BJ (cell line): ENCODE measurements at regions not wholly inside any gene's neighbourhood (a gene's known extent, or its start where the extent isn't known, plus 50 kb on each side); places are given as distances from the start of the nearest gene placed in this dataset.

Experiments used
- CTCF ChIA-PET: fragments of 350-600 bp; formaldehyde crosslinking; extraction: SDS; loops from one replicate; lab custom pipeline; 2021; ENCODE audit warnings: antibody characterized with exemption, inconsistent platforms; lab: Yijun Ruan, JAX
- POLR2A ChIA-PET: fragments of 300-600 bp; sonication (Branson Sonifier 250); formaldehyde crosslinking; extraction: SDS; loops from one replicate; lab custom pipeline; 2021; ENCODE audit warnings: antibody characterized with exemption; lab: Charles Lee
- DNase-seq: peaks from one replicate; pipeline ENCODE4 v3.0.0-alpha.2; 2011; ENCODE audit warnings: low read depth
- H3K27me3 ChIP-seq: 2 replicates; pipeline ENCODE4 v1.6.0; 2011; ENCODE audit warnings: low read length; ENCODE audit not compliant: control insufficient read depth, insufficient read depth
- H3K36me3 ChIP-seq: 2 replicates; pipeline ENCODE4 v1.5.1; 2011; ENCODE audit warnings: low read length; ENCODE audit not compliant: control insufficient read depth, insufficient read depth
- H3K4me3 ChIP-seq: 2 replicates; pipeline ENCODE4 v1.5.1; 2011; ENCODE audit warnings: low read depth, mild to moderate bottlenecking, control low read depth, low read length
- CTCF ChIP-seq: IDR thresholded peaks from 2 replicates; pipeline ENCODE4 v1.5.1; 2011; ENCODE audit warnings: low read depth, mild to moderate bottlenecking, control low read depth, inconsistent platforms, low read length, moderate library complexity; ENCODE audit not compliant: insufficient read depth

DNA sequence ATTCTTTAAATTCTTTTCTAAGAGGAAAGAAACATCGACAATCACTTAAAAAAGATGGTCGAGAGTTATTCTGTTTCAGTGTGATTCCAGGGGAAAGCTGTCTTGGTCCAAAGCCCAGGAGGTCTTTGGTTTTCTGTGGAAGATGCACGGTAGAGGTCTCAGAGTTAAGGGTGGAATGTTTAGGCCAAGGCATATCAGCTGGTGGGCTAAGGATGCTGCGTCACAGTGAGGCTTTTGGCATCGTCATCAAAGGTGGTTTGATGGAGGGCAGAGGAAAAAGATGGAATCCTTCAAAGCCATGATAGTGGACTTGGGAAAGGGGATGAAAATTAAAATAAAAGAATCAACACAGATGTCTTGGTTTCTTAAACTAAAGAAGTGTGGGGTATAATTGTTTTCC lies 137.3 kb upstream of the ANKH start:
- TF ChIP-seq CTCF: no peak
- POLR2A ChIA-PET: no interaction called here
- CTCF ChIA-PET: interaction anchor here (0.9 to 2.4 kb wide), 5 partner anchors 12 to 323 kb away, joined by 3 to 18 read pairs (median 3); no protein-coding TSS in a partner anchor
- Histone ChIP-seq H3K4me3 (no peak overlapping the region), H3K36me3 (no peaks in the 10 kb centered on the region), H3K27me3 (no peaks in the 10 kb centered on the region)
- no peak for DNase-seq

GRCh38 chr5:15008476-15008875 lies 136.9 kb upstream of the ANKH start:
- H3K4me3 ChIP-seq: no peak overlapping the region
- CTCF ChIA-PET: interaction anchor here (1.5 to 2.4 kb wide), 3 partner anchors 281 to 323 kb away, joined by 3 to 18 read pairs (median 16); no protein-coding TSS in a partner anchor

DNA sequence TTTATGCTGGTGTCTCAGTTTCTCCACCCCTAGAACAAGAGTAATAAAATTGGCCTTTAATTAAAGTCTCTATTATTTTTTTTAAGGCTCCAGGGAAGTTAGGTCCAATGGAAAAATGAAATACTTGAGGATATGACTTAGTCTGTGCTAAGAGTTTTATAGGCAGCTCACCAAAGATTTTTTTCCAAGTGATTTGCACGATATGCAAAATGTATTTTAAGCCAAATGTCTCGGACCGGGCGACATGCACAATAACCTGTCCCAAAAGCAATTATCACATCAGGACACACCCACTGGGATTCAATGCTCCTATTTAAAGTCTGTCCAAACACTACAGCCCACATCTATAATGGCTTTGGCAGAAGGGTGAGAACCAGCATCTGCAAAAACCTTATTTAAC lies 136.1 kb upstream of the ANKH start:
- ChIA-PET POLR2A (no interaction called here), CTCF (interaction anchor here (0.6 kb wide), 1 partner anchor 136 kb away, joined by 4 read pairs; the partner anchor contains the start of gene ANKH)
- Histone ChIP-seq H3K4me3 (no peak overlapping the region), H3K36me3 (no peaks in the 10 kb centered on the region), H3K27me3 (no peaks in the 10 kb centered on the region)
- DNase-seq: peak; percentile 19
- TF ChIP-seq CTCF: no peak

More at GRCh38 chr5:15008476-15008875, 136.9 kb upstream of the ANKH start:
- Histone ChIP-seq H3K36me3 (no peaks in the 10 kb centered on the region), H3K27me3 (no peaks in the 10 kb centered on the region)
- no peak for TF ChIP-seq CTCF
- DNase-seq: peak; percentile 94
- POLR2A ChIA-PET: no interaction called here

- no peaks in the 10 kb centered on the region for H3K36me3 ChIP-seq
- H3K27me3 ChIP-seq: peaks cover 5% of the 10 kb centered on the region; the same call in 1 of the 2 replicates
- no peak for DNase-seq
- CTCF ChIA-PET: interaction anchor here (1.0 to 5.5 kb wide), 9 partner anchors 10 to 336 kb away, joined by 3 to 92 read pairs (median 11); no protein-coding TSS in a partner anchor
- no peak for TF ChIP-seq CTCF
- POLR2A ChIA-PET: interaction anchor here (0.9 kb wide), 1 partner anchor 289 kb away, joined by 12 read pairs; no protein-coding TSS in a partner anchor
- H3K4me3 ChIP-seq: no peak overlapping the region
Measured at GRCh38 chr5:15004506-15004905, 132.9 kb upstream of the ANKH start.

DNA sequence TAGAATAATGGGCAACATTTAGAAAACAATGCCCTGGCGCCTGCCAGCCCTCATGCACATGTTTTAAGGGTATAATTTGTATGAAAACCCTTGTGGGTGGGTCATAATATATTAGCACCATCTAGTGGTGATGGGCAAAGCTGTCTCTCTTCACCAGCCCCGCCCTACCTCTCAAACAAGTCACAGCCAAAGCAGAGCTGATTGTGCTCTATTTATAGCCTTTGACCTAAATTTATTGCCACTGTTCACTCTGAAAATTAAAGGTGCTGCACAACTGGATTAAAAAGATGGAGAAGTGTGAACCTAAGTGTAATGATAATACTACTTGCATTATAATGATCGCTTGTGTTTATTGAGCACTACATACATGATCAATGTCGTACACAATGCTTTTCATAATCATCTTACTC lies 131.9 kb upstream of the ANKH start:
- peak; percentile 21 for DNase-seq
- Histone ChIP-seq H3K36me3 (no peaks in the 10 kb centered on the region), H3K27me3 (peaks cover 7% of the 10 kb centered on the region), H3K4me3 (no peak overlapping the region)
- TF ChIP-seq CTCF: peak; percentile 77
- POLR2A ChIA-PET: no interaction called here
- CTCF ChIA-PET: interaction anchor here (0.6 to 5.5 kb wide), 29 partner anchors 11 to 335 kb away, joined by 3 to 92 read pairs (median 4); no protein-coding TSS in a partner anchor
